GM21825 (cell line): ENCODE measurements at regions not wholly inside any gene's neighbourhood (a gene's known extent, or its start where the extent isn't known, plus 50 kb on each side); places are given as distances from the start of the nearest gene placed in this dataset.

Source experiments
- ATAC-seq: cut with Tn5 transposase; IDR thresholded peaks from one replicate; pipeline ENCODE4 v1.9.1; 2021; ENCODE audit warnings: mild to moderate bottlenecking, moderate library complexity; ENCODE audit not compliant: unreplicated experiment

DNA sequence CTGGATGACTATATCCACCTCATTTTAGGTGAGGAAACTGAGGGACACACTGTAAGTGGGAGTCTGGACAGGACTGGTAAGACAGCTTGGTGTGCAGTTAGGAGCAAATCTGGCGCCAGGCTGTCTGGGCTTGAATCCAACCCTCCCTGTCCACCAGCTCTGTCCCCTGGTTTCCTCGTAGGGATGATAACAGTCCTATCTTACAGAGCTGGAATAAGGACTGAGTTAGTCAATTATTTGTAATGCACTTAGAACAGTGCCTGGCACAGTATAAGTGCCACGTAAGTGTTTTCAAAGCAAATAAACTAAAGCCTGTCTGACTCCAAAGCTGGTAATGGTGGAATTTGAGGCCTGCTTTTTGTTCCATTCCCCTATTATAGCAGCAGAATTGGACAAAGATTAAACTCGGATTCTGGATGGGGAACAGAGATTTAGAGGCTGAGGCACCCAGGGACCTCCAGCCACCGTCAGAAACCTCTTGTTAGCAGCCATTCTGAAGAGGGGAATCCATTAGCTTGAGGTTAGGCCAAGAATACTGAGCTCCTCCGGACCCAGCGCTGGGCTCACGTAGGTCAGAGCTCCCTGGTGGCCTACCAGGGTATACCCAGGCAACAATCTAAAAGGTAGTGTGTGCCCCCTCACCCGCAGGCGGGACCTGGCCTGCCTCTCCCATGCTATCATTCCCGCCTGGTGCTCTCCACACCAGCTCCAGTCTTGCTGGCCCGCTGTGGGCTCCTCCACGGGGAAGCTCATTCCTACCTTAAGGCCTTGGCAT lies 102.1 kb downstream of the UCHL1 start:
- ATAC-seq: no peak

DNA sequence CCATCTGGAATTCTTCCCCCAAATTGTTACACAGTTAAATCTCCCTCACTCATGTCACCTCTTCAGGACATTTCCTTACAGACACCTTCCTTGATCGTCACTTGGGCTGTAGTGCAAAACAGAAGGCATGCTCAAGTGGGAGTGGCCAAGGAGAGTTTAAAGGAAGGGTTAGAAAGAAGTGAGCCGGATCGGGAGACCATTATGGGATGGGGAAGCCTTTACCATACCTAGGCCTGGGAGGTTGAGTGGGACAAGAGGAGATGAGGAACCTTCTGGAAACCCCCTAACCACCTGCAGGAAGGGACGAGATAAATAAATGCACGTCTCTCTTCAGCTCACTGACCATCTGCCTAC lies 102.7 kb downstream of the UCHL1 start:
- no peak for ATAC-seq

DNA sequence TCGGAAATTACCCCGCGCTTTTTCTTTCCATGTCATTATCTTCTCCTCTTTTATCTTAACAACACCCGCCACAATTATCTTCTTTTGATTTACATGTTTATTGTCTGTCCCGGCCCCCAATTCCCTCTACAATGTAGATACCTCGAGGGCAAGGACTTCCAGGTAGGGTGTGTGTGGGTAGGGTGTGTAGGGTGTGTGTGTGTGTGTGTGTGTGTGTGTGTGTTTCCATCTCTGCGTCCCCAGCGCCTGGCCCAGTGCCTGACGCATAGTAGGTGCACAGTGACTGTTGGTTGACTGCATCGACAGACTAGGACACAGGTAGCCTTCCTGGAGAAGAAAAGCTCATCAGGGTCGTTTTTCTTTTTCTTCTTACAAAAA lies 103.1 kb downstream of the UCHL1 start:
- ATAC-seq: no peak

DNA sequence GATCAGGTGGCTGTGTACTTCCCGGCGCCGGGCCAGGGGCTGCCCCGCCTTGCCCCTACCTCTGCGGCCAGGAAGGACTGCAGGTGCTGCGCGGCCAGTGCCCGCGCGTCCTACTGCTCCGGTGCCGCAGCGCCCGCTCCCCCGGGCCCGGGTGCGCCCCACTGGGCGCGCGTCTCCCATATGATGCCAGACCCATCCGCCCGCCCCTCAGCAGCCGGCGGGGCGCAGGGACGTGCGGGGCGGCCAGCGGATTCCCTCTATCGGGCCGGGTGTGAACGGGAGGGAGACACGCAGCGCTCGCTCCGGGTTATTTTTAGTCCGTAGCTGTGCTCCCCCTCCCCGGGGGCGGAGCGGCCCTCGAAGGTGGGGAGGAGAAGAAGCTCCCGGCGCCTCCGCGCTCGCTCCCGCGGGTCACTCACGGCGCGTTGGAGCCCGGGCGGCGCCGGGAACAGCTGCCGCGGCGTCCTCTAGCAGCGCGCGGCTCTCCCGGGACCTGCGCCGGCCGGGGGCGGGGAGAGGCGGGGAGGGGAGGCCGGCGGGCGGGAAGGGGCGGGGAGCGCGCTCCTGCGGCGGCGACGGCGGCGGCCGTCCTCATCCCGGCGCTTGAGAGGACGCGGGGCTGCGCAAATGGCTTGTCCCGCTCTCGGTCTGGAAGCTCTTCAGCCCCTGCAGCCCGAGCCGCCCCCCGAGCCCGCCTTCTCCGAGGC lies 103.6 kb downstream of the UCHL1 start:
- ATAC-seq: no peak

DNA sequence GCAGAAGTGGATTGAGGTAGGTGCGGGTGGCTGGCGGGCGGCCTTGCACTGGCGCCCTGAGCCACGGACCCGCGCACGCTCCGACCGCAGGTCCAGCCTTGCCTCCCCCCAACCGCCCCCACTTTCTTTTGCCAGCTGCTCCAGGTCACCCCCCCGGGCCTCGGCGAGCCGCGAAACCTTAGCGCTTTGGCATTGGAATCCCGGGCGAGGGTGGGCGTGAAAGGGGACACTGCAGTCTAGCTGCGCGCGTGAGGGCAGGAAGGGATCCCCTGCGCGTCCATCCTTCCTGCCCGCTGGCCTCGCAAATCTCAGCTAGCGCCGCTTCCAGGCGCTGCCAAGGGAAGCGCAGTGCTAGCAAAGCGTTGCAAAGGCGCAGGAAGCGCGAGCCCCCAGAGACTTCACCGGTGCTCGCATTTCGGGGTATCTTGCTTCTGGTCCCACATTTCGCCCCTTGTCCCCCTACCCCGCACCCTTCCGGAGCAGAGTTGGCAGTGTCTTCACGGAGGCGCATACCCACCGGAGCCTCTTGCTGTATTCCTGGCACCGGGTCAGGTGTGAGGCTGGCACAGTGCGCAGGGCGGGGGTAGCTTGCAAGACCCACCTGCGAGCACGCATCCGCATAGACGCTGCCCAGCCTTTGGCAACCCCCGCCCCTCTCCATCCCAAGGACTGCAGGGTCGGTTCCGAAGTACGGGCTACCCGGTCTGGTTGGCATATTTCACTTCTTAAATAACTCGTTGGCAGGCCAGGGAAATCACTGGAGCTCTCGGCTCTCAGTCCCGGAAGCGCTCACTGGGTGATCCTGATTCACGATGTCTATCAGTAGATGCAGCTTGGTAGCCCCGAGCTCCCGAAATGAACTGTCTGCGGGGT lies 104.4 kb downstream of the UCHL1 start:
- ATAC-seq: no peak

DNA sequence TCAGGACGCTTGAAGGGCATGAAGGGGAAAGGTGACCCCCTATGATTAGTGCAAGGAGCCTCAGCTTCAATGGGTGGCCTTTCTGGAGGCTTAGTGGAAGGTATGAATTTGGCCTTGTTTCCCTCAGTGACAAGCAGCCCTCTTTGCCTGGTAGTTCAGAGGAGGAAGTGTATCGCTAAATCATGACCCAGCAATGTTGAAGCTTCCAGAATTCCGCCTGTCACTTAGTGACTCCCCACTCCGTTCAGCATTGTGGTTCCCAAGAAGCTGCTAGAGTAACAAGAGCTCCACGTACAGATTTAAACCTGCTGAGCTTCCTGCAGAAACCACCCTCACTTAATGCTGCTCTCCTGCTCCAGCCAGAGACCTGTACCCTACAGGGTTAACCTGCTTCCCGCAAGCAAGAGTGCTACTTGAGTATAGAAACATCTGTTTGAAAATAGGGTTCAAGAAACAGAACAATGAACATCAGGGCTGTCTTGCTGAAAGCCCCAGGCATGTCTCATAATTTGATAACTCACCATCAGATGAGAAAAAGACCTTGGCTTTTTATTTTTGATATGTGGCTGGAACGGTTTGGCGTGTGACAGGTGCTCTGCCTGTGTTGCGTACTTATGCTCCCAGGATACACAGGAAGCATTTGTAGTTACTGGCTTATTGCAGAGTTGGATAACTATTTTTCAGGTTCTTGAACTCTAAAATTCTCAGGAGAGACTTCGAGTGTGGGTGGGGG lies 105.2 kb downstream of the UCHL1 start:
- ATAC-seq: no peak

DNA sequence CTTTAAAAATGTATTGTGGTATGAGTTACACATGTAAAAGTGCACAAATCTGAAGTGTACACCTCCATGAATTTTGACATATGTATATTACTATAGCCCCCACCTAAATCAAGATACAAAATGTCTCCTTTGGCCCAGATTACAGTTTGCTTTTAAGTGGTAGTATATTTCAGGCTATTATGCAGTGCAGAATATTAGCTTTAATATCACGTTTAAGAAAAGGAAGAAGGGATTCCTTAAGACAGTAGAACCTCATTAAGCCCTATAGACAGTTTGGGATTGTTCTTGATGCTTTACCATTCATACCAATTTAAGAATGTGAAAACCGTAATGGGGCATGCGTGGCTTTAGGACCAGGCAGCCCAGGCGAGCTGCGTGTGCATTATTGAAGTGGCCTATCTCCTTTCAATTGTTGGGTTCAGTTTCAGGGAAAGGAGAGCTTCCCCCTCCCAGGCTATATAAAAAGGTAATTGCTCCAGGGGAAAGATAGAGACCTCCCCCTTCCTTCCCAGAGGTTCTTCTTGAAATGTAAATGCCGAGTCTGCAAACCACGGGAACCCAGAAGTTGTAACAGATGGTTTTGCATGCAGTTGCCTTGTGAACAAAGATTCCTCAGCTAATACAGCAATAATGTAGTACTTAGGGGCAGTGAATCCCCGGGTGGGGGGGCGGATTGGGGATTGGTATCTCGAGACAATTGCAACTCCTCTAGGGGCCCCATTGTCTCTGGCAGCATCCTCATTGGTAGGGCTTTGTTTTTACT lies 106.1 kb downstream of the UCHL1 start:
- ATAC-seq: no peak

DNA sequence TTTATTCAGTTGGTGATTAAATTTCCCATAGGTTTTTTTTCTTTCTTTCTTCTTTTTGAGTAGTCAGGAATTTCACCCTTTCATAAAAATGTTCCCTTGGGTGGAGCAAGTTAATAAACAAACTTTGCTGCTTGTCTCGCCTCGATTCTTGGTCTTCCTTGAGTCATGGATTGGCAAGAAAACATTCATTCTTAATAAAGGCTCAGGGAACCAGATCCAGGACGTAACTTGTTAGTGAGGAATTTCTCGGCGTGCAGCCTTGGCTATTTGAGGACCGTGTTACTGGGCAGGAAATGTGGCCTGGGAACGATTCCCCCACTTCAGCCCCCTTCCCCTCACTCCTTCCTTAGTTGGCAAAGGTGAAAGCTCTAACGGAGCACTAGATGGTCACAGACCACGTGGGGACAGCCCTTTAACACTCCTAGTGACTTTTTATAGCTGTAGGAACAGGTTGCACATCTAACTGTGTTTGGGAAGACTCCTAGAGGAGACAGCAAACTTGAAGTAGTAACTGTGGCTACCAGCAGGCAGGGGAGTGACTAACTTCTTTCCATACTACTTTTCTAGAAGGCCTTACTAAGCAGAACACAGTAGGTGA lies 106.8 kb downstream of the UCHL1 start:
- ATAC-seq: no peak

DNA sequence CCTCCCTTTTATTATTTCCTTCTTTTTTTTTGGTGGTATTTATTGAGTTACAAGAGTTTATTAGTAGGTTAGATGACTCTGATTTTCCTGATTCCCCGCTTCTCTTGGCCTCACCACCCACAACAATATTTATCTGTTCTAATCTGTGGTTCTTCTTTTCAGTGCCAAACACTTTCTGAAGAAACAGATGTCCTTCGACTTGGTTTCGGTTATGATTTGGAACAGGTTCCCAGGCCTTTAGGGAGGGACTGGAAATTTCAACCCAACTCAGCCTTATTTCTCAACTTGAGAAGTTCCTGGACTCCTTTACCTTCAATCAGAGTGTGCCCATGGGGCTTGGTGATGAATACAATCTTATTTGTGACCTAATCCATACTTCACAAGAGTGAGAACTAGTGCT lies 108.1 kb downstream of the UCHL1 start:
- ATAC-seq: no peak

DNA sequence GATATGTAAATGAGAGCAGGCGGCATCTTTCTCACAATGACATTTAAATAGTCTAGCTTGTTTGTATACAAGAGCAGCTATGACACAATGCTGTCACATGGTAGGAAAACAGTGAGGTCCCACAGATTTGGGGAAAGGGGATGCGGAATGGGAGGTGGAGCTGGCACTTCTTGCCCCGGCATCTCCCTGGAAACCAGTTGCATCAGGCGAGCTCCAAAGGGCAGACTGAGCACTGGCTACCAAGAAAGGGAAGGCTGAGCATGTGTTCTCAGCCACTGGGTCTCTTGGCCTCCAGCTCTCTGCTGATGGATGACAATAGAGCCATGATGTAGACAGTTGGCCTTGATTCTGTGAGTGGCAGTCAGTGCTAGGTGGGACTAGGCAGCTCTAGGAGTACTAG lies 109.0 kb downstream of the UCHL1 start:
- no peak for ATAC-seq

DNA sequence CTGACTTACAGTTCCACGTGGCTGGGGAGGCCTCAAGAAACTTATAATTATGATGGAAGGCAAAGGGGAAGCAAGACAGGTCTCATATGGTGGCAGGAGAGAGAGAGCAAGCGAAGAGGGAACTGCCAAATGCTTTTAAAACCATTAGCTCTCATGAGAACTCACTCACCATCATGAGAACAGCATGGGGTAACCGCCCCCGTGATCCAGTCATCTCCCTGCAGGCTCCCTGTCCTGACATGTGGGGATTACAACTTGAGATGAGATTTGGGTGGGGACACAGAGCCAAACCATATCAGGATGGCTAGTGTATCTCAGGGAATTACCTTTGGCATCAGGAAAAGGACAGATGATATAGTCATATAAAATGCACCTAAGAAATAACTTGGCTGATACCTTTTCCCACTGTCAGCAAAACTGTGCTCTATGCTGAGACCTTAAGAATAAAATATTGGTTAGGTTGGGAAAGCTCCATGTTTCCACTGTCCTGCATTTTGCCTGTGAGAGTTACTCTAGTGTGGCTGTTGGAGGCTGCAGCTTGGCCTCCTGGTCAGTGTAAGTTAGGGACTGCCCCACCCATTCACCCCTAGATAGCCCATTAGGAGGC lies 110.3 kb downstream of the UCHL1 start:
- ATAC-seq: no peak

DNA sequence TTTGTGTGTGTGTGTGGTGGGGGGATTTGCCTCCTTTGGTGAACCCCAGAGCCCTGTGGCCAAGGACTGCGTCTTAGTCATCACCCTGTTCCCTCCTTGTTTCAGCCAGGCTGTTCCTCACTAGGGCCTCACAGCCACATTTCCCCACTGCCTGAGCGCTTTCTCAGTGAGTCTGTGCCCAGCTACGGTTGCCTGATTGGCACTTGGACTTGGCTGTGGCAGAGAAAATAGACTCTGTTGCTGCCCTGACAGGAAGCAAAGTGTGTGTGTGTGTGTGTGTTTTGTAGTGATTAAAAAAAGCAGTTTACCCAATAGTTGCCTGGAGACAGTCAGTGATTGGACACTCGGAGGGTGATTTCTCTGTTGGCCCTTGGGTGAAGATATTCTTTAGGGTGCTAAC lies 113.0 kb downstream of the UCHL1 start:
- ATAC-seq: no peak

DNA sequence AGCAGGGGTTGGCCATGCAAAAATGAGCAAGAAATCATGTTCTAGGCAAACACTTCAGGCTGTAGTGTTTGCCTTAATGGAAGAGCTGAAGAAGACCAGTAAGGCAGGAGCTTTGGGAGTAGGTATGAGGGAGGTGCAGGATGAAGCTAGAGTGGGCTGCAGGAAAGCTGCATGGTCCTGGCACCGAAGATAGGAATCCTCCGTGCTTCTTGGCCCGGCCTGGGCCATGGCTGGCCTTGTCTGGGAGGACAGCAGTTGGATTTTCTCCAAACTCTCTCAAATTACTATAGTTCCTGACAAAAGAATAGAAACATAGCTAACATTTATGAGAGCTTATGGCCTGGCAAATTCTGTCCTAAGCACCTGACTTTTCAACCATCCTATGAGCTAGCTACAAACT lies 116.5 kb downstream of the UCHL1 start:
- ATAC-seq: no peak

DNA sequence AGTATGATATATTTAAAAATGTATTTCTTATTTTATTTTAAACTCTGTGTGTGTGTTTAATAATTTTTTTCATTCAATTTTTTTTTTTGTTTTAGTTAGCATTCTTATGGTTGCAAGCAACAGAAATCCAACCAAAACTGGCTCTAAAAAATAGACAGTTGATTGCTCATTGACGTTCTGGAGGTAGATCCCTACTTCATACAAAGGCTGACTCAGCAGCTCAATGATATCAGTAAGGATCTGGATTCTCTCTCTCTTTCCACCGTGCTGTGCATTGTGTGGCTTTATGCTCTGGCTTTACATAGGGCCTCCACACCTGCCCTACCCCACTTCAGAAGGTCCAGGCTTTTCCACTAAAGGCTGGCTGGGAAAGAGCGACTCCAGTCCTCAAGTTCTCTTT lies 117.8 kb downstream of the UCHL1 start:
- ATAC-seq: no peak

DNA sequence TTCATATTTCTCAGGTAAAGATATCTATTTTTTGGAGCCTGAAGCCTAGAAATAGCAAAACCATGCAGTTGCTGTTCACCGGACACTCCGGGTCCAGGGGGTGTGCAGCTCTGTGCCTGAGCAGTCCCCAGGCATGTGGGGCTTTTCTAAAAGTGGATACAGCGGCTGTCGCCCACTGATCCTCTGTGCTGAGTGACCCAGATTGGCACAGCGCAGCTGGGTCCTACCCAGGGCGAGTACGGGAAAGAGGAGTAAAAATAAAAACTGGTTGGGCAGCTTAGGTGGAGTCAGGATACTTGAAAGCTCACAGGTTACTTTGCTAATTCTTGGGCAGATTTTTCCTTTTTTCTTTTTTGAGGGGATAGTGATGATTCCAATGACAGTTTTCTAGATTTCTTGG lies 118.8 kb downstream of the UCHL1 start:
- ATAC-seq: no peak

DNA sequence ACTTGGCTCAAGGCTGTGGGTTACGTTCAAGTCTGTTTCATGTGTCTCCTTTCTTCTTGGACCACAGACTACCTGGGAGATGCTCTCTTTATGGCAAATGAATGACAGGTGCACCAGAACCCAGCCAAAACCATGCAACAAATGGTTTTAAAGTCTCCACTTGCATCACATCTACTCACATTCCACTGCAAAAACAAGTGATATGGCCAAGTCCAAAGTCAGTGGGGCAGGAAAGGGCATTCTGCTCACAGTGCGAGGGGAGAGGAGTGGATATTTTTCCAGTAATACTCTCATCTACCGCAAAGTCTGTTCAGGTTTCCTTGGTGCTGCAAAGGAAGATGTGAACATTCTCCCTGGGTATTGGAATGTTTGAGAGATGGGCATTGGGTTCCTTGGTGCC lies 120.5 kb downstream of the UCHL1 start:
- ATAC-seq: no peak

DNA sequence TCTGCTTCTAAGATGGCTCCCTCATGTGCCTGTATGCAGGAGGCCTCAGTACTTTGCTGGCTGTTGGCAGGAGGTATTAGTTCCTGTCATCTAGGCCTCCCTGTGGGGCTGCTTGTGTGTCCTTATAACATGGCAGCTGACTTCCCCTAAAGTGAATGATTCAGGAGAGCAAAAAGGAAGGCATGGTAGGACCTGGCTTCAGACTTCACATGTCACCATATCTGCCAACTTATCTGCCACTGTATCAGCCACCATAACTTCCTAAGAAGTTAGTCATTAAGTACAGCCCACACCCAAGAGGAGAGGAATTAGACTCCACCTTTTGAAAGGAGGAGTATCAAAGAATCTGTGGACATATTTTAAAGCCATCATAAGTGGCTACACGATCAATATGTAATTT lies 122.5 kb downstream of the UCHL1 start:
- ATAC-seq: no peak

DNA sequence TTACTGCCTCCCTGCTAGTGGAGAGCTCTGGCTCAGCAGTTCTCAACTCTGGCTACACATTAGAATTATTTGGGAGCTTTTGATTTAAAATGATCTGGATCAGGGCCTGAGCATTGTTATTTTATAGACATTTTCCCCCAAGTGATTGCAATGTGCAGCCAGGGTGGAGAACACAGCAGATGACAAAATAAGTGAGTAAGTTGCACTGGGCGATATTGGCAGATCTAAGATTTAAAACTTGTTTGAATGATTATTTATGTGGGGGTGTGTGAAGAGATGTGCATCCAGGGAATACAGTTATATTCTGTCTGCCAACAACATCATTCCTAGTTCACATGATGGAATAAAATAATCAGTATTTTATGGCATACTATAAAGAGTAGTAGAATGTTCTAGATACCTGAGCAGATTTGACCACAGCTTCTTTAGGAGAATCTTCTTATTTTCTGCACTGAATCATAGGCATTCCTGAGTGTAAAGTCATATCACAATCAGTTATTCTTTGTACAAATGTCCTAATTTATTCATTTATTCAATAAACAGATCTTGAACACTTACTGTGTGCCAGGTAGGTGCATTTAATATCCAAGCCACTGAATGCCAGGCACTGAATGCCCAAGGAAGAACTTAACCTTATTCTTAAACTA lies 123.9 kb downstream of the UCHL1 start:
- ATAC-seq: no peak

DNA sequence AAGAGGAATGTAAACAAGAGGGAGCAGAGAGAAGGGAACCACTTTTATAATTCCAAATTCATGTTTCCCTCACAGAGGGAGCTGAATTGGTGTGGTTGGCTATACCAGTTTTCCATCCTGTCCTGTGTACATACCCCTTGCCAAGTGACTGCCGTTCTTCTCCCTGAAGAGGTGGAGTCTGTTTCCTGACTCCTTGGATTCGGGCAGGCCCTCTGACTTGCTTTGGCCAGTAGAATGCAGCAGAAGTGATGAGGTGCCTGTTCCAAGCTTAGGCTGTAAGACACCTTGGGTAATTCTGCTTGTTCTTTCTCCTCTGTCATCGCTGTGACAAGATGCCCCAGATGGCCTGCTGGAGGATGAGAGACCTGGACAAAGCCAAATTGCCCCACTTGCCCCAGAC lies 124.7 kb downstream of the UCHL1 start:
- no peak for ATAC-seq
